Esophagus muscularis mucosa (tissue), 4 donors: ENCODE measurements at regions not wholly inside any gene's neighbourhood (a gene's known extent, or its start where the extent isn't known, plus 50 kb on each side); places are given as distances from the start of the nearest gene placed in this dataset.

ENCODE experiments used
- DNase-seq: peaks from one replicate; pipeline ENCODE4 v3.0.0-alpha.2; 2017; ENCODE audit errors: extremely low spot score
- H3K27ac ChIP-seq, 4 donors: fragments of 200-600 bp; sonication (generic); replicated peaks in 1 of 4; 1 replicate in 3 of 4; 2 replicates in 1 of 4; pipeline ENCODE4 v1.5.1; 2016 to 2019; ENCODE audit warnings: mild to moderate bottlenecking in 1 of 4
- H3K27me3 ChIP-seq, 4 donors: fragments of 200-600 bp; sonication (generic); one replicate each; pipeline versions ENCODE4 v1.5.1 to v1.6.0; 2016 to 2019
- H3K36me3 ChIP-seq, 4 donors: fragments of 200-600 bp; sonication (generic); one replicate each; pipeline ENCODE4 v1.5.1; 2016 to 2019
- H3K4me1 ChIP-seq, 4 donors: fragments of 200-600 bp; sonication (generic); one replicate each; pipeline ENCODE4 v1.5.1; 2016 to 2019
- H3K4me3 ChIP-seq, 4 donors: fragments of 200-600 bp; sonication (generic); 1 replicate in 2 of 4; 2 replicates in 2 of 4; pipeline ENCODE4 v1.5.1; 2016 to 2019; ENCODE audit warnings: mild to moderate bottlenecking in 4 of 4, moderate library complexity in 1 of 4
- H3K9me3 ChIP-seq, 4 donors: fragments of 200-600 bp; sonication (generic); 1 replicate in 3 of 4; 2 replicates in 1 of 4; pipeline ENCODE4 v1.5.1; 2016 to 2019
- EP300 ChIP-seq: sonication (generic); formaldehyde crosslinking; IDR thresholded peaks from one replicate; pipeline ENCODE4 v1.6.1; 2017; ENCODE audit warnings: antibody characterized with exemption
- POLR2A ChIP-seq: fragments of 450-650 bp; IDR thresholded peaks from one replicate; pipeline ENCODE4 v1.6.1; 2017; ENCODE audit warnings: antibody characterized with exemption, moderate library complexity, mild to moderate bottlenecking, low read depth
- POLR2AphosphoS5 ChIP-seq, 2 donors: sonication (generic); formaldehyde crosslinking; IDR thresholded peaks; one replicate each; pipeline ENCODE4 v1.6.1; 2017; ENCODE audit warnings: antibody characterized with exemption in 2 of 2
- WGBS: methylation state at CpG from one replicate; pipeline ENCODE4 v1.1.5; 2018; 5-methylcytosine and 5-hydroxymethylcytosine counted together
- intact Hi-C: fragments of 100-400 bp; cut with DNase I; formaldehyde crosslinking; loops from one replicate; pipeline ENCODE4 v1.15.1; 2023
- TF ChIP-seq, protein P1 (sequence below), 3 experiments: fragments of 200-600 bp in 2 of 3; fragments of 450-650 bp in 1 of 3; sonication (generic) in 2 of 3; IDR thresholded peaks; one replicate each; pipeline ENCODE4 v1.5.1; 2017 to 2019; ENCODE audit warnings: antibody characterized with exemption in 3 of 3, mild to moderate bottlenecking in 2 of 3, moderate library complexity in 1 of 3

- no peaks in the 10 kb centered on the region for H3K36me3 ChIP-seq
- no peak overlapping the region for H3K27ac ChIP-seq
- intact Hi-C loops, result no loop called here
- H3K9me3 ChIP-seq, result peaks cover 0 to 9% (median 1%) of the 10 kb centered on the region in 4 donors
- peaks cover 0 to 3% (median 0%) of the 10 kb centered on the region in 4 donors for H3K27me3 ChIP-seq
- TF ChIP-seq, protein P1, sequence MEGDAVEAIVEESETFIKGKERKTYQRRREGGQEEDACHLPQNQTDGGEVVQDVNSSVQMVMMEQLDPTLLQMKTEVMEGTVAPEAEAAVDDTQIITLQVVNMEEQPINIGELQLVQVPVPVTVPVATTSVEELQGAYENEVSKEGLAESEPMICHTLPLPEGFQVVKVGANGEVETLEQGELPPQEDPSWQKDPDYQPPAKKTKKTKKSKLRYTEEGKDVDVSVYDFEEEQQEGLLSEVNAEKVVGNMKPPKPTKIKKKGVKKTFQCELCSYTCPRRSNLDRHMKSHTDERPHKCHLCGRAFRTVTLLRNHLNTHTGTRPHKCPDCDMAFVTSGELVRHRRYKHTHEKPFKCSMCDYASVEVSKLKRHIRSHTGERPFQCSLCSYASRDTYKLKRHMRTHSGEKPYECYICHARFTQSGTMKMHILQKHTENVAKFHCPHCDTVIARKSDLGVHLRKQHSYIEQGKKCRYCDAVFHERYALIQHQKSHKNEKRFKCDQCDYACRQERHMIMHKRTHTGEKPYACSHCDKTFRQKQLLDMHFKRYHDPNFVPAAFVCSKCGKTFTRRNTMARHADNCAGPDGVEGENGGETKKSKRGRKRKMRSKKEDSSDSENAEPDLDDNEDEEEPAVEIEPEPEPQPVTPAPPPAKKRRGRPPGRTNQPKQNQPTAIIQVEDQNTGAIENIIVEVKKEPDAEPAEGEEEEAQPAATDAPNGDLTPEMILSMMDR (IDR thresholded peaks at IDR 0.05), result no peak
- no peak for TF ChIP-seq POLR2AphosphoS5 (IDR thresholded peaks at IDR 0.05)
- TF ChIP-seq POLR2A, result no peak
- TF ChIP-seq EP300, result no peak
- no peaks in the 10 kb centered on the region for H3K4me1 ChIP-seq
- no peak for DNase-seq
- no peak overlapping the region for H3K4me3 ChIP-seq
Measured at GRCh38 chr1:65668368-65668767, 124.3 kb upstream of the PDE4B start.

- intact Hi-C loops, result no loop called here
- 97% methylated on average over 3 of the region's 3 CpGs for WGBS
- Histone ChIP-seq H3K36me3 (no peaks in the 10 kb centered on the region), H3K4me1 (no peaks in the 10 kb centered on the region), H3K27ac (no peak overlapping the region), H3K9me3 (peaks cover 0 to 9% (median 1%) of the 10 kb centered on the region in 4 donors), H3K27me3 (peaks cover 0 to 3% (median 0%) of the 10 kb centered on the region in 4 donors), H3K4me3 (no peak overlapping the region)
- no peak for DNase-seq
- TF ChIP-seq EP300 (no peak), POLR2A (no peak), POLR2AphosphoS5 (IDR thresholded peaks at IDR 0.05) (no peak)
Measured at GRCh38 chr1:65670518-65670917, 122.2 kb upstream of the PDE4B start.

- WGBS, result 94% methylated on average over 2 of the region's 2 CpGs
- intact Hi-C loops, result no loop called here
- no peaks in the 10 kb centered on the region for H3K9me3 ChIP-seq
- no peaks in the 10 kb centered on the region for H3K27me3 ChIP-seq
- no peak for DNase-seq
- no peaks in the 10 kb centered on the region for H3K4me1 ChIP-seq
- no peaks in the 10 kb centered on the region for H3K36me3 ChIP-seq
- no peak overlapping the region for H3K27ac ChIP-seq
- no peak overlapping the region for H3K4me3 ChIP-seq
- no peak for TF ChIP-seq POLR2A
- TF ChIP-seq, protein P1 (IDR thresholded peaks at IDR 0.05), result no peak
- no peak for TF ChIP-seq EP300
- no peak for TF ChIP-seq POLR2AphosphoS5 (IDR thresholded peaks at IDR 0.05)
Measured at GRCh38 chr1:65674522-65674921, 118.2 kb upstream of the PDE4B start.

GRCh38 chr1:65679773-65680172 lies 112.9 kb upstream of the PDE4B start:
- Histone ChIP-seq H3K4me1 (no peaks in the 10 kb centered on the region), H3K9me3 (no peaks in the 10 kb centered on the region), H3K4me3 (no peak overlapping the region), H3K36me3 (no peaks in the 10 kb centered on the region), H3K27me3 (no peaks in the 10 kb centered on the region), H3K27ac (no peak overlapping the region)
- intact Hi-C loops, result no loop called here
- DNase-seq, result no peak
- TF ChIP-seq, protein P1 (IDR thresholded peaks at IDR 0.05), result no peak
- TF ChIP-seq EP300 (no peak), POLR2A (no peak), POLR2AphosphoS5 (IDR thresholded peaks at IDR 0.05) (no peak)
- WGBS, result 88% methylated on average over 4 of the region's 4 CpGs

GRCh38 chr1:65681096-65681495 lies 111.6 kb upstream of the PDE4B start:
- H3K4me1 ChIP-seq, result no peaks in the 10 kb centered on the region
- H3K9me3 ChIP-seq, result no peaks in the 10 kb centered on the region
- no peak for TF ChIP-seq POLR2A
- no peak for TF ChIP-seq EP300
- TF ChIP-seq, protein P1 (IDR thresholded peaks at IDR 0.05), result no peak
- no peak for TF ChIP-seq POLR2AphosphoS5 (IDR thresholded peaks at IDR 0.05)
- no peak for DNase-seq
- H3K36me3 ChIP-seq, result no peaks in the 10 kb centered on the region
- intact Hi-C loops, result no loop called here
- no peak overlapping the region for H3K4me3 ChIP-seq
- no peaks in the 10 kb centered on the region for H3K27me3 ChIP-seq
- H3K27ac ChIP-seq, result no peak overlapping the region
- 78% methylated on average over 6 of the region's 6 CpGs for WGBS
